K562 (cell line): ENCODE measurements at regions not wholly inside any gene's neighbourhood (a gene's known extent, or its start where the extent isn't known, plus 50 kb on each side); places are given as distances from the start of the nearest gene placed in this dataset.

ENCODE experiments used
- ATAC-seq: fragments of 200-7000 bp; cut with Tn5 transposase; 3 replicates; pipeline ENCODE4 v1.9.1; 2020; ENCODE audit warnings: moderate library complexity
- BruUV-seq: library from RNA; stranded (reverse); fragments of 400-500 nt; replicated peaks from 2 replicates; lab custom pipeline; 2021; lab: Mats Ljungman, UMichigan
- CTCF ChIA-PET: fragments of 300-600 bp; formaldehyde crosslinking; extraction: SDS; loops from one replicate; lab custom pipeline; 2021; ENCODE audit warnings: low intra/inter-chr PET ratio; lab: Yijun Ruan, JAX
- POLR2A ChIA-PET: fragments of 300-600, 350-650 bp; sonication (Branson Sonifier 250); formaldehyde crosslinking; extraction: SDS; loops from one replicate; lab custom pipeline; 2021; ENCODE audit warnings: antibody characterized with exemption, inconsistent platforms; lab: Yijun Ruan, JAX
- DNase-seq, 4 experiments: peaks; one replicate each; pipeline versions ENCODE4 v3.0.0 to v3.0.0-alpha.2; 2011 to 2018; ENCODE audit warnings: low spot score in 3 of 4, mixed read lengths in 3 of 4; ENCODE audit errors: extremely low read depth in 1 of 4
- FAIRE-seq: peaks from 2 replicates; lab custom pipeline; 2011; peaks lifted over from hg19 to GRCh38; lab: Jason Lieb, UNC
- H2AFZ ChIP-seq: 2 replicates; pipeline ENCODE4 v1.6.0; 2011; ENCODE audit warnings: low read depth, low read length, control low read depth, inconsistent platforms
- H3K27ac ChIP-seq: fragments of 200-600 bp; 3 replicates; pipeline ENCODE4 v1.8.0; 2011; ENCODE audit warnings: low read depth, mild to moderate bottlenecking, control low read depth, inconsistent platforms, low read length, moderate library complexity, mixed read lengths; ENCODE audit errors: extremely low read depth
- H3K27me3 ChIP-seq, 2 experiments: fragments of 300-600 bp in 1 of 2; 2 replicates in 1 of 2; 3 replicates in 1 of 2; pipeline versions ENCODE4 v1.6.0 to v1.8.0; 2011; ENCODE audit warnings: inconsistent platforms in 2 of 2, low read length in 2 of 2, mild to moderate bottlenecking in 1 of 2, mixed read lengths in 1 of 2, moderate library complexity in 1 of 2; ENCODE audit not compliant: control insufficient read depth in 2 of 2, insufficient read depth in 2 of 2
- H3K36me3 ChIP-seq: fragments of 300-600 bp; 3 replicates; pipeline ENCODE4 v1.8.0; 2011; ENCODE audit warnings: mild to moderate bottlenecking, low read length, inconsistent platforms; ENCODE audit not compliant: control insufficient read depth, insufficient read depth
- H3K4me1 ChIP-seq, 2 experiments: fragments of 200-600 bp in 1 of 2; replicated peaks in 1 of 2; 2 replicates in 1 of 2; 3 replicates in 1 of 2; pipeline versions ENCODE4 v1.5.1 to v1.8.0; 2011; ENCODE audit warnings: inconsistent platforms in 2 of 2, low read length in 2 of 2, mild to moderate bottlenecking in 1 of 2, mixed read lengths in 1 of 2, moderate library complexity in 1 of 2; ENCODE audit not compliant: control insufficient read depth in 2 of 2, insufficient read depth in 2 of 2
- H3K4me2 ChIP-seq: 2 replicates; pipeline ENCODE4 v1.6.1; 2011; ENCODE audit warnings: low read length, control low read depth, inconsistent platforms, mixed read lengths; ENCODE audit not compliant: insufficient read depth
- H3K4me3 ChIP-seq: fragments of 200-600 bp; sonication (generic), shearing (Covaris generic); 2 replicates; pipeline ENCODE4 v1.5.1; 2016; ENCODE audit warnings: control low read depth, inconsistent platforms
- H3K79me2 ChIP-seq: fragments of 200-600 bp; 3 replicates; pipeline ENCODE4 v1.8.0; 2011; ENCODE audit warnings: low read length, inconsistent platforms; ENCODE audit not compliant: control insufficient read depth, insufficient read depth
- H3K9ac ChIP-seq, 2 experiments: 2 replicates each; pipeline versions ENCODE4 v1.6.0 to v1.6.1; 2011; ENCODE audit warnings: low read depth in 2 of 2, low read length in 2 of 2, control low read depth in 1 of 2, inconsistent platforms in 1 of 2, mild to moderate bottlenecking in 1 of 2, mixed read lengths in 1 of 2; ENCODE audit not compliant: insufficient read depth in 1 of 2
- H3K9me1 ChIP-seq: one replicate; pipeline ENCODE4 v1.6.0; 2011; ENCODE audit warnings: inconsistent platforms, mild to moderate bottlenecking, low read length, moderate library complexity; ENCODE audit not compliant: control insufficient read depth, insufficient read depth
- H3K9me3 ChIP-seq: replicated peaks from 2 replicates; pipeline ENCODE4 v1.5.1; 2011; ENCODE audit warnings: low read depth, low read length, inconsistent platforms; ENCODE audit not compliant: control insufficient read depth, insufficient read depth
- H4K20me1 ChIP-seq: replicated peaks from 2 replicates; pipeline ENCODE4 v1.6.1; 2011; ENCODE audit warnings: low read length, inconsistent platforms, mixed read lengths; ENCODE audit not compliant: control insufficient read depth, insufficient read depth
- WGBS: fragments of 100-300 bp; shearing (Covaris generic); methylation state at CpG from one replicate; pipeline ENCODE4 v1.1.6; 2016; ENCODE audit warnings: low coverage, mixed read lengths; ENCODE audit not compliant: insufficient coverage; ENCODE audit errors: missing lambda C conversion rate; 5-methylcytosine and 5-hydroxymethylcytosine counted together
- in situ Hi-C: fragments of 300-500 bp; cut with MboI; formaldehyde crosslinking; loops from 4 replicates; pipeline ENCODE4 v1.15.0; 2018; ENCODE audit warnings: inconsistent platforms, mixed read lengths
- intact Hi-C: fragments of 100-400 bp; cut with micrococcal nuclease; formaldehyde crosslinking; loops from 2 replicates; pipeline ENCODE4 v1.14.2; 2022
- TF ChIP-seq, protein P1 (sequence below), 2 experiments: fragments of 450-650 bp in 1 of 2; sonication (generic) in 1 of 2; formaldehyde crosslinking in 1 of 2; IDR thresholded peaks; 2 replicates each; pipeline versions ENCODE4 v1.7.1 to v1.9.0; 2016 to 2022; ENCODE audit warnings: inconsistent platforms in 1 of 2, mild to moderate bottlenecking in 1 of 2, missing genetic modification reagents in 1 of 2

DNA sequence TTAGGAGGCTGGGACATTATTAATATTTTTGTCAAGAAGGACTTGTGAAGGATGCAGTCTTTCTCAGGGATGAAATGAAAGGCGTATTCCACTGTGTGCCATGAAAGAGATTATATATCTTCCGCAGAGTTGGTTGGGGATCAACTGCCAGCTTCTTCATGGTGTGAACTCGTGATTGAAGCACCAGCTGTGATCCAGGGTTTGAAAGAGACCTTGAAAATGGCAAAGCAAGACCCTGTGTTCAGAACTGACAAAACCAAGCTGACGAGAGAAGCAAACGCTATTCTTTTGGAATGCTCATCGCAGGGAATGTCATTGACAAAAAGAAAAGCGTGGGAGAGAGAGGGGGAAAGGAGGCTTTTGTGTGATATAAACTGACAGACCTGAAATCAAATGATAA lies 263.9 kb upstream of the ZNF608 start:
- FAIRE-seq: no peak
- TF ChIP-seq, protein P1, sequence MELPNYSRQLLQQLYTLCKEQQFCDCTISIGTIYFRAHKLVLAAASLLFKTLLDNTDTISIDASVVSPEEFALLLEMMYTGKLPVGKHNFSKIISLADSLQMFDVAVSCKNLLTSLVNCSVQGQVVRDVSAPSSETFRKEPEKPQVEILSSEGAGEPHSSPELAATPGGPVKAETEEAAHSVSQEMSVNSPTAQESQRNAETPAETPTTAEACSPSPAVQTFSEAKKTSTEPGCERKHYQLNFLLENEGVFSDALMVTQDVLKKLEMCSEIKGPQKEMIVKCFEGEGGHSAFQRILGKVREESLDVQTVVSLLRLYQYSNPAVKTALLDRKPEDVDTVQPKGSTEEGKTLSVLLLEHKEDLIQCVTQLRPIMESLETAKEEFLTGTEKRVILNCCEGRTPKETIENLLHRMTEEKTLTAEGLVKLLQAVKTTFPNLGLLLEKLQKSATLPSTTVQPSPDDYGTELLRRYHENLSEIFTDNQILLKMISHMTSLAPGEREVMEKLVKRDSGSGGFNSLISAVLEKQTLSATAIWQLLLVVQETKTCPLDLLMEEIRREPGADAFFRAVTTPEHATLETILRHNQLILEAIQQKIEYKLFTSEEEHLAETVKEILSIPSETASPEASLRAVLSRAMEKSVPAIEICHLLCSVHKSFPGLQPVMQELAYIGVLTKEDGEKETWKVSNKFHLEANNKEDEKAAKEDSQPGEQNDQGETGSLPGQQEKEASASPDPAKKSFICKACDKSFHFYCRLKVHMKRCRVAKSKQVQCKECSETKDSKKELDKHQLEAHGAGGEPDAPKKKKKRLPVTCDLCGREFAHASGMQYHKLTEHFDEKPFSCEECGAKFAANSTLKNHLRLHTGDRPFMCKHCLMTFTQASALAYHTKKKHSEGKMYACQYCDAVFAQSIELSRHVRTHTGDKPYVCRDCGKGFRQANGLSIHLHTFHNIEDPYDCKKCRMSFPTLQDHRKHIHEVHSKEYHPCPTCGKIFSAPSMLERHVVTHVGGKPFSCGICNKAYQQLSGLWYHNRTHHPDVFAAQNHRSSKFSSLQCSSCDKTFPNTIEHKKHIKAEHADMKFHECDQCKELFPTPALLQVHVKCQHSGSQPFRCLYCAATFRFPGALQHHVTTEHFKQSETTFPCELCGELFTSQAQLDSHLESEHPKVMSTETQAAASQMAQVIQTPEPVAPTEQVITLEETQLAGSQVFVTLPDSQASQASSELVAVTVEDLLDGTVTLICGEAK (IDR thresholded peaks at IDR 0.05): no peak
- TF ChIP-seq, protein P1 (CRISPR knock-in tag; IDR thresholded peaks at IDR 0.05): no peak
- no peak overlapping the region for H3K4me3 ChIP-seq
- no peaks in the 10 kb centered on the region for H3K36me3 ChIP-seq
- H4K20me1 ChIP-seq: no peaks in the 10 kb centered on the region
- no peak overlapping the region for H3K4me2 ChIP-seq
- WGBS: 11% methylated on average over 6 of the region's 7 CpGs
- no peaks in the 10 kb centered on the region for H3K9me1 ChIP-seq
- CTCF ChIA-PET: no interaction called here
- H3K9ac ChIP-seq: no peak overlapping the region
- no peaks in the 10 kb centered on the region for H3K27me3 ChIP-seq
- no peak for DNase-seq
- intact Hi-C loops (no loop called here), in situ Hi-C loops (no loop called here)
- H3K4me1 ChIP-seq: no peaks in the 10 kb centered on the region
- POLR2A ChIA-PET: no interaction called here
- ATAC-seq: no peak
- no peak overlapping the region for H2AFZ ChIP-seq
- no TSS peak for BruUV-seq
- H3K79me2 ChIP-seq: no peaks in the 10 kb centered on the region
- no peaks in the 10 kb centered on the region for H3K9me3 ChIP-seq
- no peak overlapping the region for H3K27ac ChIP-seq
